GM10266 (cell line): ENCODE measurements at regions not wholly inside any gene's neighbourhood (a gene's known extent, or its start where the extent isn't known, plus 50 kb on each side); places are given as distances from the start of the nearest gene placed in this dataset.
A peak's percentile ranks its signal among the peaks of the same experiment; 100 is the strongest.

Experiments
- DNase-seq: peaks from one replicate; pipeline ENCODE4 v3.0.0; 2012; ENCODE audit errors: extremely low spot score
- TF ChIP-seq, protein P1 (sequence below): IDR thresholded peaks from 2 replicates; pipeline ENCODE4 v1.5.1; 2012; ENCODE audit warnings: mild to moderate bottlenecking, low read depth; ENCODE audit not compliant: control insufficient read depth, insufficient read depth; ENCODE audit errors: missing control alignments

DNA sequence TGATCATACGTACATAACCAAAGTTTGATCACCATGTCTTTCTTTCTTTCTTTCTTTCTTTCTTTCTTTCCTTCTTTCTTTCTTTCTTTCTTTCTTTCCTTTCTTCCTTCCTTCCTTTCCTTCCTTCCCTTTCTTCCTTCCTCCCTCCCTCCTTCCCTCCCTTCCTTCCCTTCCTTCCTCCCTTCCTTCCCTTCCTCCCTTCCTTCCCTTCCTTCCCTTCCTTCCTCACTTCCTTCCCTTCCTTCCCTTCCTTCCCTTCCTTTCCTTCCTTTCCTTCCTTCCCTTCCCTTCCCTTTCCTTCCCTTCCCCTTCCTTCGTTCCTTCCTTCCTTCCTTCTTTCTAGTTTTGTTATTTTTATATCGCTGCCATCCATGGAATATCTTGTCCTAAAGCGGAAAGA, 406.7 kb upstream of the DDX18 start:
- TF ChIP-seq, protein P1, sequence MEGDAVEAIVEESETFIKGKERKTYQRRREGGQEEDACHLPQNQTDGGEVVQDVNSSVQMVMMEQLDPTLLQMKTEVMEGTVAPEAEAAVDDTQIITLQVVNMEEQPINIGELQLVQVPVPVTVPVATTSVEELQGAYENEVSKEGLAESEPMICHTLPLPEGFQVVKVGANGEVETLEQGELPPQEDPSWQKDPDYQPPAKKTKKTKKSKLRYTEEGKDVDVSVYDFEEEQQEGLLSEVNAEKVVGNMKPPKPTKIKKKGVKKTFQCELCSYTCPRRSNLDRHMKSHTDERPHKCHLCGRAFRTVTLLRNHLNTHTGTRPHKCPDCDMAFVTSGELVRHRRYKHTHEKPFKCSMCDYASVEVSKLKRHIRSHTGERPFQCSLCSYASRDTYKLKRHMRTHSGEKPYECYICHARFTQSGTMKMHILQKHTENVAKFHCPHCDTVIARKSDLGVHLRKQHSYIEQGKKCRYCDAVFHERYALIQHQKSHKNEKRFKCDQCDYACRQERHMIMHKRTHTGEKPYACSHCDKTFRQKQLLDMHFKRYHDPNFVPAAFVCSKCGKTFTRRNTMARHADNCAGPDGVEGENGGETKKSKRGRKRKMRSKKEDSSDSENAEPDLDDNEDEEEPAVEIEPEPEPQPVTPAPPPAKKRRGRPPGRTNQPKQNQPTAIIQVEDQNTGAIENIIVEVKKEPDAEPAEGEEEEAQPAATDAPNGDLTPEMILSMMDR, result no peak
- DNase-seq, result no peak

DNA sequence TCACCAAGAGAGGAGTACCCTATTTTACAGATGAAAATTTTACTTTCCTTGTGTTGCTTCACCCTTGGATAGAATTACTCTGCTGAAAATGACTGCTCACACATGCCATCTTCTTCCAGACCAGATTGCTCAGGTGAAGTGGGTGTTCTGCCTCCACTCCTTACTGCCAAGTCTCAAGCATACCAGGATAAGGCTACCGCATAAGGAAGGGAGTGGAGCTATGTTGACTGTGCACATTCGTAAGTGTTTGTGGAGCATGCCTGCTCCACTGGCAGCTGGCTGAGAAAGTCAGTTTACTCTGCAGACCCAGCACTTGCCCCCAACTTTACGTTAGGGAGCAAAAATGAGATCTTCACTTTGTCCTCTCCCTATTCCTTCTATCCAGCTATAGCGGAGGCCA, 405.0 kb upstream of the DDX18 start:
- TF ChIP-seq, protein P1, result no peak
- no peak for DNase-seq

DNA sequence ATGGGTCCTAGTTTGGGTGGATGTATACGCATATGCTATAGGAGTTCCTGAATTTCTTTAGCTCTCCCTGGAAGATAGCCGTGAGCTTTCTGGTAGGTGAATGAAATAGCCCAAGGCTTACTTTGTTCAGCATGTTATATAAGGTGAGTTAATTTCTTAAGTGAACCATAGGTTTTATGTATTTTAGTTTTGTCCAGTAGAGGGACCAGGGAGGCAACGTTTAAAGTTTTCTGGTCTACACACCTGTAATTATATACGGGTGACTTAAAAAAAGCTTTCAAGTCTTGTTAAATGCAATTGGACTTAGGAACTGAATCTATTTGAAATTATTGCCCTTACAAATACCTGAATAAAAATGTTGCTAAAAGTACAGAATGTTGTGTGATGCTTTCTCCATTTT, 402.5 kb upstream of the DDX18 start:
- TF ChIP-seq, protein P1, result no peak
- no peak for DNase-seq

DNA sequence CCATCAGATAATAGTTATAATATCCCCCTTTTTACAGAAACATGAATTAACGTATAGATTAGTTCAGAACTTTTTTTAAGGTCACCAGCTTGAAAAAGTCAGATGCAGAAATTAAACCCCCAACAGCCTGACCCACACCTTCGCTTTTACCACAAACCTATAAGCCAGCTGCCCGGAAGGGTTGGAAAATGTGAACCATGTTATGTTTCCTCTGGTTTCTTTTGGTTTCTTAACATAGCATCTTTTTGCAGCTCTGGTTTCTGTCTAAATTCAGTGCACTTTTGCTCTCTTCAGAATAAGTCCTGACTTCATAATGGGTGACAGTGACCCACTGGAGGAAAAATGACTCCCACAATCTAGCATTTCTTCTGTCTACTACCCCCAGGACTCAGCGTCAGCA, 381.7 kb upstream of the DDX18 start:
- DNase-seq, result no peak
- TF ChIP-seq, protein P1, result no peak

DNA sequence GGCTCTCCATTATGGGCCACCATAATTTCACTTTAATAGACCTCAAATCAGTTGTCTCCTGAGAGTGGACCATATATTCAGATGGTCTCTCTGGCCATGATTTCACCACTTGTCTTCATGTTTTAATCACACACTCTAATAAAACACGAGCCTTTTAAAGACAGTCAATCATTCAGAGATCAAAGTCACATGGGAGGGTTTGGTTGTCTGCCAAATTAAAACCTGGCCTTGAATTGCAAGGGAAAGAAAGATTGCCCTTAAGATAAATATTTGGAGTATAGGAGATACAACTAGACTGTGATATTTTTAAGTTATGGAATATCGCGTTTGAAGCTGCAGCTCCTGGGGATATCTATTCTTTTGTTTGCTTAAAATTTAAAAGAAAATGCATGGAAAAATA, 377.8 kb upstream of the DDX18 start:
- DNase-seq, result no peak
- TF ChIP-seq, protein P1, result no peak

DNA sequence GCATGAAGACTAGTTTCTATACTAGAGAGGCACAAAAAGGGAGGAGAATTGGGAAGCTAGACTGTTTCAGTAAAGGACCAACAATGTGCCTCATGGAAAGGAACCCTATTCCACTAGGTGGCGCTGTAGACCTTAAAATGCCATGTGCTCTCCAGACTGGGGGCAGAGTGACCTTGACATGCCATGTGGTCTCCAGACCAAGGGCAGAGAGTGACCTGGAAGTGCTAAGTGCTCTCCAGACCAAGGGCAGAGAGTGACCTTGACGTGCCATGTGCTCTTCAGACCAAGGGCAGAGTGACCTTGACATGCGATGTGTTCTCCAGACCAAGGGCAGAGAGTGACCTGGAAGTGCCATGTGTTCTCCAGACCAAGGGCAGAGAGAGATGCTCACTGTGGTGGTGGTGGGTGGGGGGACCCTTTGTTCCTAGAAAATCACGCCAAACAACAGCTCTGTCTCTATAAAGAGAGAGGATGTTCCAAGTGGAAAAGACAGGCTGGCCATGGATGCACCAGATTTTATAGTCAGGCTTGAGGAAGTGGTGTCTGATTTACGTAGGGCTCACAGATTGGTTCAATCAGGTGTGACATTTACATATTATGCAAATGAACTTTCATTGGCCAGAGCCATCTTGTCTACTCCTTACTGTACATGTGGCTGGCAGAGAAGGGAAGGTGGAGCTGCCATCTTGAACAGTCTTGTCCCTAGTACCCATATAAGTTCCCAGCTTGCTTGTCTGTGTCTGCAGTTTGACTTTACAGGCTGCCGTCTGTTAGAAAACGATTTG, 344.0 kb upstream of the DDX18 start:
- TF ChIP-seq, protein P1, result peak; percentile 54
- peak; percentile 10 for DNase-seq

DNA sequence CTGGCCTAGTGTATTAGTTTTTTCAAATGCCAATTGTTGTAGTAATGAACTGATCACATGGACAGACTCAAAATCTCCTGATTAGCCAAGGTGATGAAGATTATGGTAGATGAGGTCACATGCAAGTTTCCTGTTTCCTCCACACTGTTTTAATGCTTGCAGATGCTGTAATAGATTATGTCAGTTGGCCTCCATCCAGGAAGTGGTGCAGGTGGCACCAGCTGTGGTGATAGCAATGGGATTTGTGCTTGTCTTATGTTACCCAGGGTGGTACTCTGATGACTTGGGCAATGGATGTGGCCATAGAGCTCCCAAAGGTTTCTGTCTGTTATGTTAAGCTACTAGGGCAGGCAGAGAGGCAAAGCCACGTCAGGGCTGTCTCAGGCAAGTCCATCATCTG, 332.9 kb upstream of the DDX18 start:
- DNase-seq, result no peak
- TF ChIP-seq, protein P1, result no peak
